ENCODE measurements at regions not wholly inside any gene's neighbourhood (a gene's known extent, or its start where the extent isn't known, plus 50 kb on each side); places are given as distances from the start of the nearest gene placed in this dataset.
"Not testable (repeated sequence)": the region's sequence is repeated elsewhere in the genome, so short reads cannot be mapped to it uniquely, and the experiment has no call there.

GRCh38 chr6:119829499-119829898, 479.9 kb upstream of the MAN1A1 start:
- not testable (repeated sequence) for TF ChIP-seq CTCF (IDR thresholded peaks at IDR 0.05 in 8 of 11, conservative IDR thresholded peaks at IDR 0.05 in 3 of 11); POLR2A (IDR thresholded peaks at IDR 0.05)

All from spleen (tissue), 7 donors.